Loucy (cell line): ENCODE measurements at regions not wholly inside any gene's neighbourhood (a gene's known extent, or its start where the extent isn't known, plus 50 kb on each side); places are given as distances from the start of the nearest gene placed in this dataset.

ENCODE experiments used
- CTCF ChIP-seq: fragments of 200-600 bp; sonication (generic); conservative IDR thresholded peaks from 2 replicates; pipeline ENCODE4 v1.5.1; 2014; ENCODE audit warnings: mild to moderate bottlenecking, antibody characterized with exemption, low read length
- EZH2phosphoT487 ChIP-seq: fragments of 200-600 bp; IDR thresholded peaks from 2 replicates; pipeline ENCODE4 v1.6.1; 2018; ENCODE audit warnings: antibody characterized with exemption, mild to moderate bottlenecking, moderate library complexity, borderline replicate concordance

- TF ChIP-seq CTCF (no peak), EZH2phosphoT487 (no peak)
Measured at GRCh38 chrX:125378770-125379169, 59.1 kb downstream of the TEX13C start.
